GM12872 (cell line): ENCODE measurements at regions not wholly inside any gene's neighbourhood (a gene's known extent, or its start where the extent isn't known, plus 50 kb on each side); places are given as distances from the start of the nearest gene placed in this dataset.

Experiments
- CTCF ChIP-seq: IDR thresholded peaks from 3 replicates; pipeline ENCODE4 v1.5.1; 2011; ENCODE audit warnings: low read depth, mild to moderate bottlenecking, low read length, moderate library complexity; ENCODE audit not compliant: insufficient read depth

- no peak for TF ChIP-seq CTCF
These were observed 194.5 kb upstream of the GALNT17 start for GRCh38 chr7:70937424-70937823.

GRCh38 chr7:70940597-70940996 lies 191.3 kb upstream of the GALNT17 start:
- no peak for TF ChIP-seq CTCF

GRCh38 chr7:70942791-70943190 lies 189.2 kb upstream of the GALNT17 start:
- TF ChIP-seq CTCF: no peak

- no peak for TF ChIP-seq CTCF
These were observed 187.4 kb upstream of the GALNT17 start for GRCh38 chr7:70944516-70944915.

- no peak for TF ChIP-seq CTCF
These were observed 184.8 kb upstream of the GALNT17 start for GRCh38 chr7:70947181-70947580.

- no peak for TF ChIP-seq CTCF
These were observed 182.1 kb upstream of the GALNT17 start for GRCh38 chr7:70949862-70950261.

- TF ChIP-seq CTCF: no peak
These were observed 180.5 kb upstream of the GALNT17 start for GRCh38 chr7:70951271-70951962.
